Type B pancreatic cell (in vitro differentiated cells): ENCODE measurements at regions not wholly inside any gene's neighbourhood (a gene's known extent, or its start where the extent isn't known, plus 50 kb on each side); places are given as distances from the start of the nearest gene placed in this dataset.

ENCODE experiments used
- DNase-seq: peaks from one replicate; pipeline ENCODE4 v3.0.0; 2021; ENCODE audit warnings: mixed read lengths; ENCODE audit not compliant: unreplicated experiment; ENCODE audit errors: extremely low spot score
- H3K27ac Mint-ChIP-seq: 2 replicates; pipeline ENCODE4 v1.8.0; 2021; ENCODE audit warnings: mild to moderate bottlenecking, mixed read lengths
- H3K27me3 Mint-ChIP-seq: 2 replicates; pipeline ENCODE4 v1.8.0; 2021; ENCODE audit warnings: mixed read lengths
- H3K36me3 Mint-ChIP-seq: 2 replicates; pipeline ENCODE4 v1.8.0; 2021; ENCODE audit warnings: mixed read lengths
- H3K4me1 Mint-ChIP-seq: one replicate; pipeline ENCODE4 v1.8.0; 2021; ENCODE audit warnings: mixed read lengths; ENCODE audit not compliant: unreplicated experiment
- H3K4me3 Mint-ChIP-seq: 2 replicates; pipeline ENCODE4 v1.8.0; 2021; ENCODE audit warnings: mild to moderate bottlenecking, mixed read lengths
- H3K9me3 Mint-ChIP-seq: 2 replicates; pipeline ENCODE4 v1.8.0; 2021; ENCODE audit warnings: mixed read lengths
- CTCF ChIP-seq: fragments of 200-600 bp; sonication (generic); conservative IDR thresholded peaks from 2 replicates; pipeline ENCODE4 v1.5.0; 2021; ENCODE audit warnings: antibody characterized with exemption, mild to moderate bottlenecking

GRCh38 chr20:17024513-17025119 lies 202.2 kb upstream of the PCSK2 start:
- Mint-ChIP-seq H3K4me3 (no peak overlapping the region), H3K36me3 (no peaks in the 10 kb centered on the region), H3K4me1 (peaks cover 18% of the 10 kb centered on the region), H3K9me3 (peaks cover 5% of the 10 kb centered on the region), H3K27ac (peak overlapping the region; percentile 36), H3K27me3 (peaks cover 18% of the 10 kb centered on the region)
- DNase-seq, result no peak
- no peak for TF ChIP-seq CTCF

GRCh38 chr20:17026346-17026745 lies 200.5 kb upstream of the PCSK2 start:
- H3K36me3 Mint-ChIP-seq, result no peaks in the 10 kb centered on the region
- peaks cover 5% of the 10 kb centered on the region for H3K9me3 Mint-ChIP-seq
- DNase-seq, result no peak
- no peak overlapping the region for H3K27ac Mint-ChIP-seq
- TF ChIP-seq CTCF, result no peak
- H3K4me3 Mint-ChIP-seq, result no peak overlapping the region
- H3K4me1 Mint-ChIP-seq, result peaks cover 18% of the 10 kb centered on the region
- H3K27me3 Mint-ChIP-seq, result peaks cover 10% of the 10 kb centered on the region

DNA sequence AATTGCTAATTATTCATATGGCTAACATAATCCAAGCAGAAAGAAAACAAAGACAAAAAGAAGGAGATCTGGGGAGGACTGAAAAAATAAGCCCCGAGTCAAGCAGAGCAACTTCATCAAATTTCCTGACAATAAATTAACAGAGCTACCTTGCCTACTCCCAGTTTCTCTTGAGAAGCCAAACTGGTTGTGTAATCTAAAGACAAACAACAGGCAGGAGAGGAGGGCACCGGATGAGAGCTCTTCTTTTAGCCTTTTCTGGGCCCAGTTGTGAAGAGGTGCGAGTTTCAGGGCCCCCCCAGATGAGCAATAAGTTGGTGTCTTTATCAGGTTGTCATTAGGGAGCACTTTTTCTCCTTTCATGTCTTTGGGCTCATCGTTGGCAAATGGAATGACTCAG lies 197.1 kb upstream of the PCSK2 start:
- Mint-ChIP-seq H3K27me3 (peaks cover 1% of the 10 kb centered on the region), H3K9me3 (peaks cover 5% of the 10 kb centered on the region), H3K4me3 (no peak overlapping the region), H3K36me3 (no peaks in the 10 kb centered on the region), H3K27ac (no peak overlapping the region), H3K4me1 (peaks cover 8% of the 10 kb centered on the region)
- TF ChIP-seq CTCF, result no peak
- no peak for DNase-seq

GRCh38 chr20:17036541-17036940 lies 190.3 kb upstream of the PCSK2 start:
- no peak for TF ChIP-seq CTCF
- H3K36me3 Mint-ChIP-seq, result no peaks in the 10 kb centered on the region
- no peak overlapping the region for H3K27ac Mint-ChIP-seq
- no peak overlapping the region for H3K4me3 Mint-ChIP-seq
- no peaks in the 10 kb centered on the region for H3K4me1 Mint-ChIP-seq
- H3K27me3 Mint-ChIP-seq, result peaks cover 5% of the 10 kb centered on the region
- no peak for DNase-seq
- H3K9me3 Mint-ChIP-seq, result no peaks in the 10 kb centered on the region

- no peak overlapping the region for H3K27ac Mint-ChIP-seq
- peaks cover 7% of the 10 kb centered on the region for H3K27me3 Mint-ChIP-seq
- no peak overlapping the region for H3K4me3 Mint-ChIP-seq
- H3K9me3 Mint-ChIP-seq, result no peaks in the 10 kb centered on the region
- no peak for DNase-seq
- H3K36me3 Mint-ChIP-seq, result no peaks in the 10 kb centered on the region
- TF ChIP-seq CTCF, result no peak
- no peaks in the 10 kb centered on the region for H3K4me1 Mint-ChIP-seq
These were observed 184.7 kb upstream of the PCSK2 start for GRCh38 chr20:17042122-17042521.

DNA sequence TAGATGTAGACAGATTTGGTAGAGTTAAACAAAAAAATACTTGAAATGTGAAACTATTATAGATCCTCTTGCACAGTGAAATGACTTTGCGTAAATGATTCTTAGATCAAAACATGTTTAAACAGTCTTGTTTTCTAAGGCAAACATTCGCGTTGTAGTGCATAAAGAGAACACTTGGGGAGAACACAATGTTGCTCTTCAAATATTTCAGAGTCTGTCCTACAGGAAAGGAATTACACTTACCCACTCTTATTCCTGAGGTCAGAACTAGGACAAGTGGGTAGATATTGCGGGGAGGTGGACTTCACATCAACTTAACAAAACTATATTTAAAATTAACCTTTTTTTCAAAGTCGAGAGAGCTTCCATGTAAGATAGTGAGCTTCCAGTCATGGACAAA lies 183.5 kb upstream of the PCSK2 start:
- no peaks in the 10 kb centered on the region for H3K36me3 Mint-ChIP-seq
- H3K9me3 Mint-ChIP-seq, result no peaks in the 10 kb centered on the region
- H3K4me1 Mint-ChIP-seq, result no peaks in the 10 kb centered on the region
- H3K27me3 Mint-ChIP-seq, result peaks cover 5% of the 10 kb centered on the region
- no peak for DNase-seq
- TF ChIP-seq CTCF, result no peak
- H3K27ac Mint-ChIP-seq, result no peak overlapping the region
- H3K4me3 Mint-ChIP-seq, result no peak overlapping the region
